Neuronal stem cell (in vitro differentiated cells): ENCODE measurements at regions not wholly inside any gene's neighbourhood (a gene's known extent, or its start where the extent isn't known, plus 50 kb on each side); places are given as distances from the start of the nearest gene placed in this dataset.

ENCODE experiments used
- DNase-seq: peaks from one replicate; pipeline ENCODE4 v3.0.0-alpha.2; 2013; ENCODE audit warnings: low spot score
- H2AFZ ChIP-seq: one replicate; pipeline ENCODE4 v1.6.1; 2013; ENCODE audit warnings: mild to moderate bottlenecking, low read length, inconsistent platforms
- H2AK5ac ChIP-seq: 2 replicates; pipeline ENCODE4 v1.6.1; 2013; ENCODE audit warnings: low read depth, mild to moderate bottlenecking, inconsistent platforms, low read length, moderate library complexity, mixed read lengths
- H2BK120ac ChIP-seq: 2 replicates; pipeline ENCODE4 v1.6.1; 2013; ENCODE audit warnings: low read depth, mild to moderate bottlenecking, inconsistent platforms, low read length, moderate library complexity, mixed read lengths
- H2BK12ac ChIP-seq: one replicate; pipeline ENCODE4 v1.6.1; 2013; ENCODE audit warnings: low read length, inconsistent platforms
- H2BK15ac ChIP-seq: 2 replicates; pipeline ENCODE4 v1.6.1; 2013; ENCODE audit warnings: mild to moderate bottlenecking, low read length, inconsistent platforms, mixed read lengths
- H2BK5ac ChIP-seq: one replicate; pipeline ENCODE4 v1.6.1; 2013; ENCODE audit warnings: inconsistent platforms, mild to moderate bottlenecking, low read length, moderate library complexity
- H3K14ac ChIP-seq: one replicate; pipeline ENCODE4 v1.6.1; 2013; ENCODE audit warnings: low read length, inconsistent platforms
- H3K18ac ChIP-seq: 2 replicates; pipeline ENCODE4 v1.6.1; 2013; ENCODE audit warnings: low read length, inconsistent platforms
- H3K23ac ChIP-seq: 2 replicates; pipeline ENCODE4 v1.6.1; 2013; ENCODE audit warnings: low read depth, mild to moderate bottlenecking, mixed read lengths, low read length, inconsistent platforms; ENCODE audit not compliant: poor library complexity
- H3K27ac ChIP-seq: replicated peaks from 3 replicates; pipeline ENCODE4 v1.5.1; 2013; ENCODE audit warnings: low read length, inconsistent platforms
- H3K27me3 ChIP-seq, 3 experiments: 2 replicates each; pipeline ENCODE4 v1.6.1; 2013; ENCODE audit warnings: low read length in 3 of 3, mild to moderate bottlenecking in 2 of 3, inconsistent platforms in 1 of 3, low read depth in 1 of 3, mixed read lengths in 1 of 3, moderate library complexity in 1 of 3; ENCODE audit not compliant: control insufficient read depth in 3 of 3, insufficient read depth in 3 of 3
- H3K36me3 ChIP-seq, 2 donors: replicated peaks in 1 of 2; 2 replicates each; pipeline ENCODE4 v1.6.1; 2013; ENCODE audit warnings: low read length in 2 of 2; ENCODE audit not compliant: control insufficient read depth in 2 of 2, insufficient read depth in 2 of 2
- H3K4ac ChIP-seq: 2 replicates; pipeline ENCODE4 v1.6.1; 2013; ENCODE audit warnings: inconsistent platforms, mild to moderate bottlenecking, low read length, moderate library complexity
- H3K4me1 ChIP-seq, 2 donors: 1 replicate in 1 of 2; 2 replicates in 1 of 2; pipeline ENCODE4 v1.6.1; 2013; ENCODE audit warnings: low read length in 2 of 2, low read depth in 1 of 2; ENCODE audit not compliant: control insufficient read depth in 2 of 2, insufficient read depth in 1 of 2
- H3K4me2 ChIP-seq: one replicate; pipeline ENCODE4 v1.6.1; 2013; ENCODE audit warnings: mild to moderate bottlenecking, low read length, inconsistent platforms; ENCODE audit not compliant: insufficient read depth, poor library complexity, severe bottlenecking
- H3K4me3 ChIP-seq, 2 donors: 2 replicates each; pipeline ENCODE4 v1.5.1; 2013; ENCODE audit warnings: low read length in 2 of 2, mild to moderate bottlenecking in 2 of 2, inconsistent platforms in 1 of 2, moderate library complexity in 1 of 2
- H3K79me1 ChIP-seq: one replicate; pipeline ENCODE4 v1.6.1; 2013; ENCODE audit warnings: low read depth, mild to moderate bottlenecking, inconsistent platforms, low read length, moderate library complexity
- H3K9ac ChIP-seq: one replicate; pipeline ENCODE4 v1.6.1; 2013; ENCODE audit warnings: mild to moderate bottlenecking, low read depth, low read length, inconsistent platforms; ENCODE audit not compliant: poor library complexity
- H3K9me3 ChIP-seq, 2 donors: replicated peaks in 1 of 2; 2 replicates each; pipeline versions ENCODE3 to v1.6.1; 2013; ENCODE audit warnings: low read length in 2 of 2, mild to moderate bottlenecking in 2 of 2, inconsistent platforms in 1 of 2, low read depth in 1 of 2, mixed read lengths in 1 of 2, moderate library complexity in 1 of 2; ENCODE audit not compliant: control insufficient read depth in 2 of 2, insufficient read depth in 1 of 2
- H4K8ac ChIP-seq: one replicate; pipeline ENCODE4 v1.6.1; 2013; ENCODE audit warnings: low read depth, mild to moderate bottlenecking, inconsistent platforms, low read length, moderate library complexity
- H4K91ac ChIP-seq: one replicate; pipeline ENCODE4 v1.6.1; 2013; ENCODE audit warnings: low read length, low read depth, mild to moderate bottlenecking, inconsistent platforms; ENCODE audit not compliant: poor library complexity
- WGBS, 2 donors: extraction: QIAGEN DNeasy Blood & Tissue Kit; methylation state at CpG; one replicate each; pipeline ENCODE4 v1.1.7; 2013; ENCODE audit warnings: missing lambda C conversion rate in 2 of 2, mixed read lengths in 1 of 2; ENCODE audit not compliant: insufficient read length in 2 of 2, insufficient replicate concordance in 1 of 2; ENCODE audit errors: extremely low coverage in 2 of 2; 5-methylcytosine and 5-hydroxymethylcytosine counted together

GRCh38 chr14:101475456-101476257, 85.6 kb upstream of the DIO3 start:
- DNase-seq = no peak
- Histone ChIP-seq H3K23ac (no peak overlapping the region), H3K9me3 (no peaks in the 10 kb centered on the region), H3K4me3 (no peak overlapping the region), H4K8ac (no peak overlapping the region), H2BK15ac (peak overlapping the region; percentile 81), H4K91ac (no peak overlapping the region), H3K27me3 (peaks cover 0 to 2% (median 0%) of the 10 kb centered on the region in 3 experiments), H2AFZ (peak overlapping the region; percentile 32), H3K79me1 (no peaks in the 10 kb centered on the region), H3K4me1 (peaks cover 8 to 14% of the 10 kb centered on the region in 2 donors), H2BK12ac (no peak overlapping the region), H3K9ac (no peak overlapping the region), H3K4me2 (no peak overlapping the region), H3K36me3 (no peaks in the 10 kb centered on the region), H3K18ac (peak overlapping the region; percentile 71), H3K27ac (no peak overlapping the region), H2BK5ac (peak overlapping the region; percentile 25), H2BK120ac (no peak overlapping the region), H3K14ac (peak overlapping the region; percentile 40), H2AK5ac (peak overlapping the region; percentile 1), H3K4ac (no peak overlapping the region)
- no CpG with 5 or more reads among the region's 26 CpGs for WGBS, 2 donors

GRCh38 chr14:101476258-101476915, 84.9 kb upstream of the DIO3 start:
- Histone ChIP-seq H3K27ac (no peak overlapping the region), H2BK120ac (no peak overlapping the region), H3K4ac (no peak overlapping the region), H3K9me3 (no peaks in the 10 kb centered on the region), H2AFZ (peak overlapping the region; percentile 77), H3K4me1 (peaks cover 8 to 14% of the 10 kb centered on the region in 2 donors), H3K23ac (no peak overlapping the region), H2AK5ac (peak overlapping the region; percentile 39), H3K9ac (no peak overlapping the region), H3K14ac (no peak overlapping the region), H3K36me3 (no peaks in the 10 kb centered on the region), H4K91ac (no peak overlapping the region), H3K4me3 (no peak overlapping the region), H2BK12ac (no peak overlapping the region), H3K27me3 (peaks cover 0 to 2% (median 0%) of the 10 kb centered on the region in 3 experiments), H3K4me2 (no peak overlapping the region), H3K79me1 (no peaks in the 10 kb centered on the region), H2BK5ac (no peak overlapping the region), H2BK15ac (peak overlapping the region; percentile 2), H4K8ac (no peak overlapping the region), H3K18ac (peak overlapping the region; percentile 24)
- DNase-seq = no peak
- WGBS, 2 donors = no CpG with 5 or more reads among the region's 9 CpGs

GRCh38 chr14:101476916-101477553, 84.3 kb upstream of the DIO3 start:
- H3K9me3 ChIP-seq = peaks cover 0 to 3% of the 10 kb centered on the region in 2 donors
- no CpG with 5 or more reads among the region's 14 CpGs for WGBS, 2 donors
- no peak overlapping the region for H3K27ac ChIP-seq

GRCh38 chr14:101477648-101478047, 83.6 kb upstream of the DIO3 start:
- Histone ChIP-seq H3K14ac (no peak overlapping the region), H3K4me1 (peaks cover 8 to 14% of the 10 kb centered on the region in 2 donors), H2BK15ac (no peak overlapping the region), H3K4me2 (no peak overlapping the region), H3K4ac (no peak overlapping the region), H3K9me3 (peaks cover 0 to 5% of the 10 kb centered on the region in 2 donors), H3K23ac (no peak overlapping the region), H3K4me3 (no peak overlapping the region), H3K27ac (no peak overlapping the region), H2BK5ac (no peak overlapping the region), H3K79me1 (no peaks in the 10 kb centered on the region), H3K36me3 (no peaks in the 10 kb centered on the region), H4K8ac (no peak overlapping the region), H3K9ac (no peak overlapping the region), H2BK120ac (no peak overlapping the region), H3K18ac (no peak overlapping the region), H4K91ac (no peak overlapping the region), H2BK12ac (no peak overlapping the region), H2AFZ (no peak overlapping the region), H3K27me3 (peaks cover 0 to 2% (median 0%) of the 10 kb centered on the region in 3 experiments), H2AK5ac (no peak overlapping the region)
- DNase-seq = no peak
- no CpG with 5 or more reads among the region's 5 CpGs for WGBS, 2 donors

More at GRCh38 chr14:101476916-101477553, 84.3 kb upstream of the DIO3 start:
- no peaks in the 10 kb centered on the region for H3K79me1 ChIP-seq
- peak overlapping the region; percentile 77 for H2AFZ ChIP-seq
- no peak overlapping the region for H2BK12ac ChIP-seq
- H4K91ac ChIP-seq = no peak overlapping the region
- no peak overlapping the region for H4K8ac ChIP-seq
- H3K18ac ChIP-seq = peak overlapping the region; percentile 24
- H3K4me1 ChIP-seq = peaks cover 8 to 14% of the 10 kb centered on the region in 2 donors
- no peak overlapping the region for H3K14ac ChIP-seq
- H3K4me3 ChIP-seq = no peak overlapping the region
- H2AK5ac ChIP-seq = no peak overlapping the region
- DNase-seq = no peak
- H2BK5ac ChIP-seq = no peak overlapping the region
- H3K23ac ChIP-seq = no peak overlapping the region
- no peaks in the 10 kb centered on the region for H3K36me3 ChIP-seq
- H3K9ac ChIP-seq = no peak overlapping the region
- H2BK15ac ChIP-seq = peak overlapping the region; percentile 2
- H3K4ac ChIP-seq = no peak overlapping the region
- H2BK120ac ChIP-seq = no peak overlapping the region
- H3K27me3 ChIP-seq = peaks cover 0 to 2% (median 0%) of the 10 kb centered on the region in 3 experiments
- H3K4me2 ChIP-seq = no peak overlapping the region
